Stomach (tissue), 8 donors: ENCODE measurements at regions not wholly inside any gene's neighbourhood (a gene's known extent, or its start where the extent isn't known, plus 50 kb on each side); places are given as distances from the start of the nearest gene placed in this dataset.

Source experiments
- DNase-seq, 2 donors: peaks; one replicate each; pipeline versions ENCODE4 v3.0.0 to v3.0.0-alpha.2; 2013 to 2019
- H3K27ac ChIP-seq, 5 donors: fragments of 200-600 bp in 4 of 5; sonication (generic) in 4 of 5; one replicate each; pipeline ENCODE4 v1.5.1; 2013 to 2019; ENCODE audit warnings: mild to moderate bottlenecking in 1 of 5, moderate library complexity in 1 of 5
- H3K27me3 ChIP-seq, 3 donors: fragments of 200-600 bp; sonication (generic); one replicate each; pipeline ENCODE4 v1.5.1; 2017 to 2019; ENCODE audit warnings: mixed run types in 1 of 3
- H3K36me3 ChIP-seq, 4 donors: fragments of 200-600 bp; sonication (generic); 1 replicate in 3 of 4; 2 replicates in 1 of 4; pipeline ENCODE4 v1.5.1; 2016 to 2019
- H3K4me1 ChIP-seq, 4 donors: fragments of 200-600 bp; sonication (generic); one replicate each; pipeline ENCODE4 v1.5.1; 2016 to 2019
- H3K4me3 ChIP-seq, 4 donors: fragments of 200-600 bp; sonication (generic) in 3 of 4; one replicate each; pipeline ENCODE4 v1.5.1; 2016 to 2019; ENCODE audit warnings: mild to moderate bottlenecking in 1 of 4
- H3K9me3 ChIP-seq, 4 donors: fragments of 200-600 bp; sonication (generic); one replicate each; pipeline ENCODE4 v1.5.1; 2016 to 2019
- EP300 ChIP-seq: sonication (generic); formaldehyde crosslinking; IDR thresholded peaks from one replicate; pipeline ENCODE4 v1.6.1; 2017; ENCODE audit warnings: antibody characterized with exemption
- POLR2A ChIP-seq, 4 donors: fragments of 450-650 bp; IDR thresholded peaks; one replicate each; pipeline ENCODE4 v1.6.1; 2016; ENCODE audit warnings: antibody characterized with exemption in 4 of 4, control low read depth in 2 of 4, mild to moderate bottlenecking in 1 of 4, moderate library complexity in 1 of 4
- POLR2AphosphoS5 ChIP-seq, 3 donors: sonication (generic); formaldehyde crosslinking; IDR thresholded peaks; one replicate each; pipeline ENCODE4 v1.6.1; 2016; ENCODE audit warnings: antibody characterized with exemption in 3 of 3
- WGBS, 5 donors: extraction: QIAGEN DNeasy Blood & Tissue Kit in 3 of 5; methylation state at CpG; one replicate each; pipeline versions ENCODE4 v1.1.5 to v1.1.7; 2013 to 2018; 5-methylcytosine and 5-hydroxymethylcytosine counted together
- intact Hi-C: fragments of 100-400 bp; cut with DNase I; formaldehyde crosslinking; loops from one replicate; pipeline ENCODE4 v1.15.1; 2023; ENCODE audit warnings: low total_unique reads
- TF ChIP-seq, protein P1 (sequence below), 7 experiments: fragments of 450-650 bp in 4 of 7; fragments of 200-600 bp in 3 of 7; sonication (generic) in 3 of 7; IDR thresholded peaks; one replicate each; pipeline ENCODE4 v1.5.1; 2016 to 2019; ENCODE audit warnings: antibody characterized with exemption in 7 of 7, control low read depth in 2 of 7, mild to moderate bottlenecking in 1 of 7
- donor health status: healthy with polysubstance abuse.
- donor health status: Bipolar disorder and iron deficiency.
- donor health status: healthy.

- H3K36me3 ChIP-seq = no peaks in the 10 kb centered on the region
- intact Hi-C loops = no loop called here
- no peak overlapping the region for H3K27ac ChIP-seq
- TF ChIP-seq, protein P1, sequence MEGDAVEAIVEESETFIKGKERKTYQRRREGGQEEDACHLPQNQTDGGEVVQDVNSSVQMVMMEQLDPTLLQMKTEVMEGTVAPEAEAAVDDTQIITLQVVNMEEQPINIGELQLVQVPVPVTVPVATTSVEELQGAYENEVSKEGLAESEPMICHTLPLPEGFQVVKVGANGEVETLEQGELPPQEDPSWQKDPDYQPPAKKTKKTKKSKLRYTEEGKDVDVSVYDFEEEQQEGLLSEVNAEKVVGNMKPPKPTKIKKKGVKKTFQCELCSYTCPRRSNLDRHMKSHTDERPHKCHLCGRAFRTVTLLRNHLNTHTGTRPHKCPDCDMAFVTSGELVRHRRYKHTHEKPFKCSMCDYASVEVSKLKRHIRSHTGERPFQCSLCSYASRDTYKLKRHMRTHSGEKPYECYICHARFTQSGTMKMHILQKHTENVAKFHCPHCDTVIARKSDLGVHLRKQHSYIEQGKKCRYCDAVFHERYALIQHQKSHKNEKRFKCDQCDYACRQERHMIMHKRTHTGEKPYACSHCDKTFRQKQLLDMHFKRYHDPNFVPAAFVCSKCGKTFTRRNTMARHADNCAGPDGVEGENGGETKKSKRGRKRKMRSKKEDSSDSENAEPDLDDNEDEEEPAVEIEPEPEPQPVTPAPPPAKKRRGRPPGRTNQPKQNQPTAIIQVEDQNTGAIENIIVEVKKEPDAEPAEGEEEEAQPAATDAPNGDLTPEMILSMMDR (IDR thresholded peaks at IDR 0.05) = no peak
- TF ChIP-seq POLR2A (IDR thresholded peaks at IDR 0.05) = no peak
- no peak for TF ChIP-seq EP300
- no peak for TF ChIP-seq POLR2AphosphoS5 (IDR thresholded peaks at IDR 0.05)
- no peaks in the 10 kb centered on the region for H3K9me3 ChIP-seq
- WGBS, 5 donors = 34 to 57% (median 47%) methylated on average over 2 of the region's 2 CpGs
- H3K4me1 ChIP-seq = no peaks in the 10 kb centered on the region
- no peak for DNase-seq
- no peaks in the 10 kb centered on the region for H3K27me3 ChIP-seq
- no peak overlapping the region for H3K4me3 ChIP-seq
Observed at GRCh38 chr20:54950304-54950703, 474.9 kb downstream of the DOK5 start.

DNA sequence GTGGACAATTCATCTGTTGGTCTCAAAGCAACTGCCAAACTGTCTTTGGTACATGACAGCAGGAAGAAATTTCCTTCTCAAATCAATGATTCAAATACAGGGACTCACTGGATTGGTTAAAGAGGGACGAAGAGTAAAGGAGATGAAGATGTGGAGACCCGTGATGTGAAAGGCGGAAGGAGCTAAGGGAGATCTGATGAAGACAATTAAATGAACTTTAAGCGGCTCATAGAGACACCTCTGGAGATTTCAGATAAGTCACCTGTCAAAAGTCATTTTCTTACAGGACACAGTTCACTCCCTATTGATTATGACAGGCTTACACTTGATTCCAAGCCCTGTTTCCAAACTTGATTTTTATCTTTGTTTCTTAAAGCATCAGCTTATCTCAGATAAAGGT is 466.3 kb downstream of the DOK5 start:
- H3K27ac ChIP-seq = no peak overlapping the region
- no peaks in the 10 kb centered on the region for H3K4me1 ChIP-seq
- H3K27me3 ChIP-seq = no peaks in the 10 kb centered on the region
- TF ChIP-seq EP300 (no peak), POLR2A (IDR thresholded peaks at IDR 0.05) (no peak), POLR2AphosphoS5 (IDR thresholded peaks at IDR 0.05) (no peak)
- TF ChIP-seq, protein P1 (IDR thresholded peaks at IDR 0.05) = no peak
- no peak for DNase-seq
- no peak overlapping the region for H3K4me3 ChIP-seq
- intact Hi-C loops = no loop called here
- H3K36me3 ChIP-seq = no peaks in the 10 kb centered on the region
- WGBS, 5 donors = 73 to 85% (median 81%) methylated on average over 4 of the region's 4 CpGs
- H3K9me3 ChIP-seq = no peaks in the 10 kb centered on the region

GRCh38 chr20:54940522-54940921 is 465.1 kb downstream of the DOK5 start:
- Histone ChIP-seq H3K27ac (no peak overlapping the region), H3K9me3 (no peaks in the 10 kb centered on the region), H3K36me3 (no peaks in the 10 kb centered on the region), H3K4me3 (no peak overlapping the region), H3K4me1 (no peaks in the 10 kb centered on the region), H3K27me3 (no peaks in the 10 kb centered on the region)
- 79 to 89% (median 83%) methylated on average over 4 of the region's 4 CpGs for WGBS, 5 donors
- DNase-seq = no peak
- TF ChIP-seq POLR2A (IDR thresholded peaks at IDR 0.05) (no peak), POLR2AphosphoS5 (IDR thresholded peaks at IDR 0.05) (no peak), EP300 (no peak)
- TF ChIP-seq, protein P1 (IDR thresholded peaks at IDR 0.05) = no peak
- intact Hi-C loops = no loop called here

DNA sequence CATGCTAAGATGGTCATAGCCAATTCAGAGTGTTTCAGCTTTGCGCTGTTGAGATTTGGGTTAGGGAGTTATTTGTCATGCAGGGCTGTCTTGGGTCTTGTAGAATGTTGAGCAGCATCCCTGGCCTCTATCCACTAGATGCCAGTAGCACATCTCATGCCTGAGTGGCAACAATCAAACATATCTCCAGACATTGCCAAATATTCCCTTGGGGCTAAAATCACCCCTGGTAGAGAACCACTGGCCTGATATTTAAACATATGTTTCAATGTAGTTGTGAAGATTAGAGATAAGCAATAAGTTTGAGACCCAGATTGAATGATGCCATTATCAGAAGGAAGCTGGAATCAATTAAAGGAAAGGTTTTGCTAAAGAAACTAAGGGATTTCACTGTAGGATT is 463.3 kb downstream of the DOK5 start:
- H3K4me3 ChIP-seq = no peak overlapping the region
- no peak overlapping the region for H3K27ac ChIP-seq
- no peaks in the 10 kb centered on the region for H3K4me1 ChIP-seq
- no peaks in the 10 kb centered on the region for H3K36me3 ChIP-seq
- no peak for DNase-seq
- no peaks in the 10 kb centered on the region for H3K9me3 ChIP-seq
- WGBS, 5 donors = 89 to 100% (median 96%) methylated on average over 1 of the region's 1 CpG
- no peaks in the 10 kb centered on the region for H3K27me3 ChIP-seq
- TF ChIP-seq POLR2AphosphoS5 (IDR thresholded peaks at IDR 0.05) = no peak
- TF ChIP-seq, protein P1 (IDR thresholded peaks at IDR 0.05) = no peak
- TF ChIP-seq EP300 = no peak
- no peak for TF ChIP-seq POLR2A (IDR thresholded peaks at IDR 0.05)
- intact Hi-C loops = no loop called here
